OCI-LY3 (cell line): ENCODE measurements at regions not wholly inside any gene's neighbourhood (a gene's known extent, or its start where the extent isn't known, plus 50 kb on each side); places are given as distances from the start of the nearest gene placed in this dataset.
A peak's percentile ranks its signal among the peaks of the same experiment; 100 is the strongest.

ENCODE experiments used
- H2AFZ ChIP-seq: fragments of 200-600, 300-600 bp; shearing (Covaris generic); 2 replicates; pipeline ENCODE4 v1.6.0; 2014; ENCODE audit warnings: antibody characterized with exemption, low read depth, low read length
- H3K27ac ChIP-seq: fragments of 200-600, 300-600 bp; sonication (generic); 2 replicates; pipeline ENCODE4 v1.5.1; 2014; ENCODE audit warnings: mild to moderate bottlenecking, low read length, moderate library complexity, mixed read lengths
- H3K27me3 ChIP-seq: fragments of 200-600, 300-600 bp; sonication (generic); 2 replicates; pipeline ENCODE4 v1.6.1; 2014; ENCODE audit warnings: low read depth, low read length, mixed read lengths
- H3K36me3 ChIP-seq: fragments of 200-600, 300-600 bp; sonication (generic); replicated peaks from 2 replicates; pipeline ENCODE3; 2014; ENCODE audit warnings: low read depth, low read length, mixed read lengths
- H3K4me1 ChIP-seq: fragments of 300-600, 200-600 bp; sonication (generic); 2 replicates; pipeline ENCODE4 v1.6.1; 2014; ENCODE audit warnings: low read length, mixed read lengths
- H3K4me2 ChIP-seq: fragments of 200-600, 300-600 bp; sonication (generic); 2 replicates; pipeline ENCODE4 v1.6.1; 2014; ENCODE audit warnings: low read length, mixed read lengths
- H3K4me3 ChIP-seq: fragments of 300-600, 200-600 bp; sonication (generic); 2 replicates; pipeline ENCODE4 v1.5.1; 2014; ENCODE audit warnings: antibody characterized with exemption, mild to moderate bottlenecking, low read length, moderate library complexity
- H3K79me2 ChIP-seq: fragments of 300-600, 200-600 bp; shearing (Covaris generic); 2 replicates; pipeline ENCODE4 v1.6.1; 2014; ENCODE audit warnings: mild to moderate bottlenecking, low read length, mixed read lengths
- H3K9ac ChIP-seq: fragments of 300-600, 200-600 bp; shearing (Covaris generic); 2 replicates; pipeline ENCODE4 v1.6.0; 2014; ENCODE audit warnings: mild to moderate bottlenecking, low read length, moderate library complexity
- H3K9me3 ChIP-seq: fragments of 200-600, 300-600 bp; shearing (Covaris generic); 2 replicates; pipeline ENCODE4 v1.6.1; 2014; ENCODE audit warnings: low read length, mixed read lengths; ENCODE audit not compliant: insufficient read depth
- H4K20me1 ChIP-seq: fragments of 200-600, 300-600 bp; sonication (generic); 2 replicates; pipeline ENCODE4 v1.6.1; 2016; ENCODE audit warnings: low read length, mixed read lengths; ENCODE audit not compliant: insufficient read depth
- CTCF ChIP-seq: fragments of 200-600, 300-600 bp; sonication (generic); IDR thresholded peaks from 2 replicates; pipeline ENCODE4 v1.5.1; 2014; ENCODE audit warnings: antibody characterized with exemption, low read length, low read depth
- EZH2phosphoT487 ChIP-seq: fragments of 200-600 bp; shearing (Covaris generic); IDR thresholded peaks from 2 replicates; pipeline ENCODE4 v1.6.1; 2018; ENCODE audit warnings: antibody characterized with exemption, mixed run types, low read depth

- Histone ChIP-seq H3K27ac (peak overlapping the region; percentile 29), H2AFZ (peak overlapping the region; percentile 18; the same call in 1 of the 2 replicates), H3K27me3 (no peaks in the 10 kb centered on the region), H3K4me1 (peaks cover 62% of the 10 kb centered on the region), H3K9ac (peak overlapping the region; percentile 22; the same call in 1 of the 2 replicates), H3K36me3 (no peaks in the 10 kb centered on the region), H3K4me3 (peak overlapping the region; percentile 35), H4K20me1 (no peaks in the 10 kb centered on the region), H3K79me2 (no peaks in the 10 kb centered on the region), H3K4me2 (peak overlapping the region; percentile 53), H3K9me3 (no peaks in the 10 kb centered on the region)
- no peak for TF ChIP-seq EZH2phosphoT487
Observed at GRCh38 chr7:148524479-148525224, 65.9 kb upstream of the C7orf33 start.

GRCh38 chr7:148527717-148528168 lies 62.8 kb upstream of the C7orf33 start:
- peaks cover 54% of the 10 kb centered on the region for H3K4me1 ChIP-seq
- peak overlapping the region; percentile 91 for H2AFZ ChIP-seq
- no peaks in the 10 kb centered on the region for H3K27me3 ChIP-seq
- H3K36me3 ChIP-seq = no peaks in the 10 kb centered on the region
- H4K20me1 ChIP-seq = no peaks in the 10 kb centered on the region
- no peaks in the 10 kb centered on the region for H3K79me2 ChIP-seq
- peak overlapping the region; percentile 52 for H3K4me3 ChIP-seq
- H3K9ac ChIP-seq = peak overlapping the region; percentile 47; the same call in 1 of the 2 replicates
- TF ChIP-seq CTCF (peak; percentile 96), EZH2phosphoT487 (no peak)
- no peak overlapping the region for H3K27ac ChIP-seq
- peak overlapping the region; percentile 65 for H3K4me2 ChIP-seq
- H3K9me3 ChIP-seq = no peaks in the 10 kb centered on the region

GRCh38 chr7:148535217-148535616 lies 55.3 kb upstream of the C7orf33 start:
- no peaks in the 10 kb centered on the region for H3K36me3 ChIP-seq
- no peak for TF ChIP-seq EZH2phosphoT487
- peak; percentile 72 for TF ChIP-seq CTCF
- peaks cover 9% of the 10 kb centered on the region for H3K4me1 ChIP-seq
- peak overlapping the region; percentile 96 for H3K4me2 ChIP-seq
- H3K79me2 ChIP-seq = no peaks in the 10 kb centered on the region
- H2AFZ ChIP-seq = peak overlapping the region; percentile 97
- H4K20me1 ChIP-seq = no peaks in the 10 kb centered on the region
- H3K9ac ChIP-seq = peak overlapping the region; percentile 72
- no peaks in the 10 kb centered on the region for H3K27me3 ChIP-seq
- no peaks in the 10 kb centered on the region for H3K9me3 ChIP-seq
- H3K27ac ChIP-seq = no peak overlapping the region
- peak overlapping the region; percentile 77 for H3K4me3 ChIP-seq

- Histone ChIP-seq H3K4me3 (no peak overlapping the region), H3K4me2 (no peak overlapping the region), H3K36me3 (no peaks in the 10 kb centered on the region), H3K27ac (no peak overlapping the region), H4K20me1 (no peaks in the 10 kb centered on the region), H2AFZ (no peak overlapping the region), H3K27me3 (no peaks in the 10 kb centered on the region), H3K79me2 (no peaks in the 10 kb centered on the region), H3K4me1 (peaks cover 9% of the 10 kb centered on the region), H3K9ac (no peak overlapping the region), H3K9me3 (no peaks in the 10 kb centered on the region)
- TF ChIP-seq CTCF (no peak), EZH2phosphoT487 (no peak)
Observed at GRCh38 chr7:148537435-148537834, 53.1 kb upstream of the C7orf33 start.
